PC-3 (cell line): ENCODE measurements at regions not wholly inside any gene's neighbourhood (a gene's known extent, or its start where the extent isn't known, plus 50 kb on each side); places are given as distances from the start of the nearest gene placed in this dataset.

Experiments
- CTCF ChIP-seq: fragments of 300-600 bp; sonication (generic); conservative IDR thresholded peaks from 2 replicates; pipeline ENCODE4 v1.5.1; 2017; ENCODE audit warnings: antibody characterized with exemption, low read depth, mild to moderate bottlenecking, low read length
- EZH2 ChIP-seq: fragments of 300-600 bp; sonication (generic); IDR thresholded peaks from one replicate; pipeline ENCODE4 v1.6.1; 2017; ENCODE audit warnings: antibody characterized with exemption, mild to moderate bottlenecking, low read length; ENCODE audit not compliant: unreplicated experiment
- EZH2phosphoT487 ChIP-seq: fragments of 300-600 bp; sonication (generic); IDR thresholded peaks from 2 replicates; pipeline ENCODE4 v1.6.1; 2018; ENCODE audit warnings: mild to moderate bottlenecking, antibody characterized with exemption, low read length, borderline replicate concordance

GRCh38 chr1:199725002-199725565, 302.4 kb upstream of the NR5A2 start:
- no peak for TF ChIP-seq CTCF
- TF ChIP-seq EZH2phosphoT487, result no peak
- TF ChIP-seq EZH2, result no peak
